ENCODE measurements at regions not wholly inside any gene's neighbourhood (a gene's known extent, or its start where the extent isn't known, plus 50 kb on each side); places are given as distances from the start of the nearest gene placed in this dataset.

DNA sequence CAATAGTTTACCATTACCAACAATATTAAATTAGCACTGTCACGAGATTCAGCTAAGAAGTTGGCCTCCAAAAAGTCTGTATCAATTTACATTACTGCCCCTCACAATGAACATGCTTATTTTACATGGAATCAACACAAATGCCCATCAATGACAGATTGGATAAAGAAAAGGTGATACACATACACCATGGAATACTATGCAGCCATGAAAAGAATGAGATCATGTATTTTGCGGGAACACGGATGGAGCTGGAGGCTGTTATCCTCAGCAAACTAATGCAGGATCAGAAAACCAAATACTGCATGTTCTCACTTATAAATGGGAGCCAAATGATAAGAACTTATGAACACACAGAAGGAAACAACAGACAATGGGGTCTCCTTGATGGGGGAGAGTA is 211.8 kb upstream of the RREB1 start:
- no peak for DNase-seq

DNA sequence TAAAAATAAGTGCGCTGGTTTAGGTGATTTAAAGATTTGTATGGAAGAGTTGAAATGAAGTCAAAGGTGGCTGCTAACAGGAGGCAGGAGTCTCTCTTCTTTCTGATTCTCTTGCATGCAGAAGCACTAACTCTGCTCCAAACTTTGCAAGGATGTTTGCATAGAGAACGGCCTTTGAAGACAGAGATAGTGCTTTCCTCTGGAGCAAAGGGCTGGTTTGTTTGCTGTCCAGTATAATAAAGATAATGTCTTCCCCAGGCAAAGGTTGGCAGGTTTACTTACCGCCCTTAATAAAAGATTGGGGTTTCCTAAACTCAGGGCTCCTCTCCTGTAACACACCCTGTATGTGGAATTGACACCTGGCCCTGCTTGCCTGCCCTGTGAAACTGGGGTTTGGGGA is 210.6 kb upstream of the RREB1 start:
- no peak for DNase-seq

- no peak for DNase-seq
Observed at GRCh38 chr6:6900569-6901204, 207.1 kb upstream of the RREB1 start.

DNA sequence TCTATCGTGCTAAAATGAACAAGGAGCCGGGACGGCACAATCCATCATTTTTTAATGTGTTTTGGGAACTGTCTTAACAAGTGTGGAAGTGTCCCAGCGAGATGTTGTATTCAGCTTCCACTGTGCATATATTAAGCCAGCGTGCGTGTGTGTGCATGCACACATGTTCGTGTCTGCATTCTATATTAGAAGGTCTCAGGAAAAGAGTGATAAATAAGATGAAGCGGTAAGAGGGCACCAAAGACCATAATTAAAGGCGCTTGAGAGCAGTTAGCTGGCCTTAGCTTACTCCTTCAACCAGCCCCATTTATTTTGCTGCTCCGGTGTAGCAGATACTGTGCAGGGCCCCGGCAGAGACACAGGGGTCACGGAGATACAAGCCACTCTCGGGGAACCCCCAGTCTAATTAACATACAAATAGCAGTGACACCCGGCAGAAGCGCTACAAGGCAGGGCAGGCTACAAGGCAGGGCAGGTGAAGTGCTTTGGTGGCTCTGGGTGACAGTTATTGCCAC is 206.5 kb upstream of the RREB1 start:
- DNase-seq = no peak

- DNase-seq = no peak
Observed at GRCh38 chr6:6901945-6902344, 205.8 kb upstream of the RREB1 start.

- DNase-seq = no peak
Observed at GRCh38 chr6:6905961-6906518, 201.7 kb upstream of the RREB1 start.

- no peak for DNase-seq
Observed at GRCh38 chr6:6906570-6907213, 201.1 kb upstream of the RREB1 start.

DNA sequence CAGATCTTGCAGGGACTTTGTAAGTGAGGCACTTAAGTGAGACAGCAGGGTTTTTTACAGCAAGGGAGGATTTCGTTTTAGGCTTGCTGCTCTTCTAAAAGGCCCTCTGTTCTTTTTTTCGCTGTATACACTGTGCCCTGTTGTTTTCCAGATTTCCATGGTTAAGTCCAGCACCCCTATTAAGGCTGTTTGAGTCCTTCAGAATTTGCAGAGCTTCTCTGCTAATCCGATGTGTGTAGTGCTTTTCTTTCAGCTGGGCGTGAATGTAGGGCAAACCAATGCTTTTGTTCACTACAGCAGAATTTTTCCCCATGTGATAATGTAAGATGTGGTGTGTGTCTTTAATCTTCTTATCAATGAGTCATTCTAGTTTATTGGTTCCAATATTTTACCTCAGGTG is 200.5 kb upstream of the RREB1 start:
- DNase-seq = no peak

- DNase-seq = no peak
Observed at GRCh38 chr6:6908121-6908520, 199.6 kb upstream of the RREB1 start.

DNA sequence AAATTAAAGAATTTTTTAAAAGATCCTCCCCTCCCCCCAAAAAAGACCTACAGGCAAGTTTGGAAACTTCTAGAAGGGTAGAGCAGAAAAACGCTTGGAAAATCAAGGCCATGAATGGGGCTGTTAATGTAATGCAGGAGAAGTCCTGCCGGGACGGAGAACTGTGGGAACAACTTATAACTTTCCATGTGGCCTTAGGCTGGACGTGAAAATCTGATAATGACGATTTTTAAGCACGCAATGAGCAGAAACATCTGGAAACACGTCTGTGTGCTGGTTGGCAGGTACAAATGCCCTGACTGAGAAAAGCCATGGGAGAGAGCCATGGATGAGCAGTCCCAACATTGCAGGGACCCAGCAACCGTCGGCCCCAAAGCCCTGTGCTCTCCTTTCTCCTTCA is 198.7 kb upstream of the RREB1 start:
- DNase-seq = no peak

- DNase-seq = no peak
Observed at GRCh38 chr6:6910734-6911295, 196.9 kb upstream of the RREB1 start.

- no peak for DNase-seq
Observed at GRCh38 chr6:6911391-6911790, 196.4 kb upstream of the RREB1 start.

DNA sequence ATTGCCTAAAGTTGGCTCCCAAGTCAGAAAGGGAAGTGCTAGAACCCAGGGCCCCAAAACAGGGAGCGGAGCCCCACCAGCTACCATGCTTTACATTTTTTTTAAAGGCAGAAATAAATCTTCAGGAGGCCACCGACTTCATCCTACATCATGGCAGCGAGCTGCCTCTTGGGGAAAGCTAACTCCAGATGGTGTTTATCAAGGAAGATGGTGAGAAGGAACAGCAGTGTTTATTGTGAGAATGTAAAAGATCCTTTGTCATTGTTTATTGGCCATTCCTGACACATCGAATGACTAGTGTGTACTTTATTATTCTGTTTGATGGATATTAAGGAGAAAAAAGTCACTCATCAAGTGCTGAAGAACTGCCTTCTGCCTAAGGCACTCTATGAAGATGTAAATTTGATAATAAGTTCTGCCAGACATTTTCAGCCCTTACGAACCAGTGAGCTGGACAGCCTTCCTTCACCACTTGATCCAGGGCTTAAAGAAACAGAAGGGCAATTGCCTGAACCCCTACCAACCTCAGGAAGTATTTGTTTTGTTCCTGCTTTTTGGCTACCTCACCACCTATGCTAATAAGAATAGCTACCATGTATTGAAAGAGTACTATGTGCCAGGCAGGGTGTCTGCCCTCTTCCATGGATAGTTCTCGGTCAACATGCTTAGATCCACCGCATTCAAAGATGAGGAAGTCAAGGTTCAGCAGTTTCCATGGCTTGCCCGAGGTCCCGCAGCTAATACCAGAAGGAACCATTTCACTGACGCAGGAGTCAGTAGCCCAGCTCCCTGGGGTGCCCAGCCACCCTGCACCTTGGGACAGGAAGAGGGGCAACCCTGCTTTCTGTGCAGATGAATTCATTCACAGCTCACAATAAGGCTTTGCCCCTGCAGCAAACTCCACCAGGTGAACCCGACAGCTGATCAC is 194.7 kb upstream of the RREB1 start:
- no peak for DNase-seq

DNA sequence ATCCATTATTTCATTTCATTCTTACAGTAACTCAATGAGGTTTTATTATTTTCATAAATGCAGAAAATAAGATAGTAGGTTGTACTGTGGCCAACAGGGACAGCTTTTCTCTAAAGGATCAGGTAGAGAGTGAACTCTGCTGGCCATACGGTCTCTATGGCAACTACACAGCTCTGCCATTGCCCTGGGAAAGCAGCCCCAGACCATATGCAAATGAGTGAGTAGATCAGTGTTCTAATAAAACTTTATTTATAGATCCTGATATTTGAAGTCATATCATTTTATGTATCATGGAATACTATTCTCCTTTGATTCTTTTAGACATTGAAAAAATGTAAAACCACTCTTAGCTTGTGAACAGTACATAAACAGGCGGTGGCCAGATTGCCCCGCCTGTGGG is 192.5 kb upstream of the RREB1 start:
- DNase-seq = no peak

GRCh38 chr6:6915813-6916547 is 191.8 kb upstream of the RREB1 start:
- no peak for DNase-seq

DNA sequence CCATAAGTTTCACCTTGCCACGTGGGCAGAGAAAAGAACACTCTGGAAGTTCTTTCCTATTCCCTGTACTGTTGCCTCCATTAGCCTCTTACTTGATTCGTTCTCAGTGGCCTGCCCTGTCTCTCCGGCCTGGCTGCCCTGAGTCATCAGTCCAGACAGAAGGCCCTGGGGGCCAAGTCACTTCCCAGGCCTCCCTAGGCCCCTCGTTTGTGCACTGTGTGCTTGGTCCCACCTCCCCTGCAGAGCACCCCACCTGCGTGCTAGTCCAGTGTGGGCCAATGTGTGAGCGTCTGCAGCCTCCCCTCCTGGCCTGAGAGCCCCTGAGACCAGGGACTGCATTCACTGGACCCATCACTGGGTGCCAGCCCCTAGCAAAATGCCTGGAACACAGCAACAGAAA is 191.2 kb upstream of the RREB1 start:
- no peak for DNase-seq

DNA sequence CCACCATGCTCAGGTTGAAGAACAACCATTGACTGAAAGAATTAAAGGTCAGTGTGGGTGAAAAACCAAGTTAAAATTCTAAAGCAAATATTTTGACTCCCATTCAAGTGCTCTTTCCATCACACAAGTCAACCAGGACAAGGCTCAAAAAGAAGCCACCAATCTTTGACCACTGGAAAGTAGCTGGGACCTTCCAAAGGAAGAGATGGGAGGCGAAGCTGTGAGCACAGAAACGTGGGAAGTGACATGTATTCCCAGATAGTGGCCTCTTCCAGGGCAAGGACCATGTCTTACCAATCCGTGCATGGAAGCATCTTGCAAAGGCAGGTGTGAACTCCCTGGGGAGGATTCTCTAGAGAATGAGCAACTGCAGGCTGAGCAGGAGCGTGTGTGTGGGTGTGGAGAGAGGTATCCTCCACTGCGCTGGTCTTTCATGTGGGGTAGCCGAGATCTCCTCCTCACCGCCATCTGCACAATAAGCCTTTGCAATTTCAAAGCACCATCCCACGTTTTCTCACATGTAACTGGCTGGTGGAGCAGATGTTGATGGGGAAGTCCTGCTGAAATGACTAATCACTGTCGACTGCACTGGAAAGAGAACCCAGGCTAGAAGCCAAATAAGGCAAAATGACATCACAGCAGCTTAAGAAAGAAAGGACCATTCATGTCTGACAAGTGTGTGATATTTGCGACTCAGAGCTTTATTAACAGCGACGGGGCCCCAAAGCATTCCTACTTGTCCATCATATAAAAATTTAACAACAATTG is 189.4 kb upstream of the RREB1 start:
- peak; percentile 82 for DNase-seq

- no peak for DNase-seq
Observed at GRCh38 chr6:6919173-6919572, 188.6 kb upstream of the RREB1 start.

DNA sequence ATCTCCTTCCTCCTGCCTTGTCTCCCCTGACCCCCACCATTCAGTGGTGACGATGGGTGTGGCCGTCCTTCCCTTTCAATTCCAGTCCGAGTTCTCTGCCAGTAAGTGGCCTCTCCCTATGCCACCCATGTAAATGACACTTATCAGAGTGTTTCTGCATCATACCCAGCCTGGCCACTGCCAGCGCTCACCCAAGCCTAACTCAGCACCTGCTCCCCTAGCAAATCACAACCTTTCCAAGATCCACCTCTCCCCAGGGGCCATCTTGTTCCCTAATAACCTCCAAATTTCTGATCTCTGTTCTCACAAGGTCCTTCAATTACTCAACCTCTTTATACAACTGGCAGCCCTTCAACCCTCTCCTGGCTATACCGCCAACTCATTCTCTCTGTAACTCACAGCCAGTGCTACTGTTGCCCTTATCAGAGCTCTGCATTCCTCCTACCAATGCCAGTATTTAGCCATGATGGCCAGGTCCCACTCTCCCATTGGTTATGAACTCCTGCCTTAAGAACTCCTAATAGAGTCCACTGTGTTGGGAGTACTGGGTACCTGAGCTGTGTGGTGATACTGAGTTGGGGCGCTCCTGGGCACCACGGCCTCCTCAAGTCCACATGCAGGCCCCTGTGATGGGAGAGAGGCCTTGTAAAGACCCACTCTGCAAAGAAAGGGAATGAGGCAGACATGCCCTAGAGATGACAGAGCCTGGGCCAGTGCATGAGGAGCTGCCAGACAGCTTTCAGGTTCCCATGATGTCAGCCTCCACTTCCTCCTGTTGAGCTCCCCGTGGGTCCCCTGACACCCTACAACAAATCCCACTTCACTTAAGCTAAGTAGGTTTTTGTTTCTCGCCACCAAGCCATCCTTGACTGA is 187.4 kb upstream of the RREB1 start:
- no peak for DNase-seq

GRCh38 chr6:6920987-6921313 is 186.8 kb upstream of the RREB1 start:
- no peak for DNase-seq

GRCh38 chr6:6922166-6922565 is 185.6 kb upstream of the RREB1 start:
- DNase-seq = no peak

All from stimulated activated naive CD4-positive, alpha-beta T cell treated with Interleukin-2 at 50 U/mL for 16 hours (primary cell).